ENCODE measurements at regions not wholly inside any gene's neighbourhood (a gene's known extent, or its start where the extent isn't known, plus 50 kb on each side); places are given as distances from the start of the nearest gene placed in this dataset.

DNA sequence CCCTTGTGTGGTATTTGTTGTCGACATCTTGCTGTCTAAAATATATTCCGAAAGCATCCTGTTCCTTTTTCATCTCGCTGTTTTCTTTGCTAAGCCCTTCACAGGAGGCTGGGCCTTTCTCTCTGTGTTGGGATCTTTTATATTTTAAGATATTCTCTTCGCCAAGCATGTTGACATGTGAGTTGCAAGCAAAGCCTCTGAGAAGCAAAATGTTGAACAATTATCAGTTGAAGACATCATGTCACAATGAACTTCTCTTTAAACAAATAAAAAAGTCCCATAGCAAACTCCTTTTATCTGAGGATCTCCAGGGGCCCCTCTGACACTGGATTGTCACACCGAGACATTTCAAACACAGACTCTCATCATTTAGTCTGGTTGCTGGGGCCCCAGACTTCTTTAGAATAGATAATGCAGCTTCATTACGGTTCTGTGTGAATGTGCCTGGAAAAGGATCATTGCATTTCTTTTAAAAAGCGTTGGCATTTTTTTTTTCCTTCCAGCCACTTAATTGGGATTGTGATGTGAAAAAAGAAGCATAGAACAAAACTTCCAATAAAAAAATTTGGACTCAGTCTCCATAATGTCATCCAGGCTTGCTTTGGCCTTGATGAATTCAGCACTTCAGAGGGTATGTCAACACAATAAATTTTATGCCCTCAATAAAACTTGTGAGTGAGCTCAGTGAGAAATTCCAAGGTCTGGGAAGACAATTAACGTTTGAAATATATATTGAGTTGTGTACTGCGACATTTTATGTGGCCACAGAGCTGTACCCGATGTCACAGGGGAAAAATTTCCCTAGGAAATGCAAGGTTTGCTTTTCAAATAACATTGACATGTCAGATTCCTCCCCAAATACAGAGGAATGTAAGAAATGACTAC lies 496.8 kb downstream of the XYLT1 start (continued):
- TF ChIP-seq, protein P1, sequence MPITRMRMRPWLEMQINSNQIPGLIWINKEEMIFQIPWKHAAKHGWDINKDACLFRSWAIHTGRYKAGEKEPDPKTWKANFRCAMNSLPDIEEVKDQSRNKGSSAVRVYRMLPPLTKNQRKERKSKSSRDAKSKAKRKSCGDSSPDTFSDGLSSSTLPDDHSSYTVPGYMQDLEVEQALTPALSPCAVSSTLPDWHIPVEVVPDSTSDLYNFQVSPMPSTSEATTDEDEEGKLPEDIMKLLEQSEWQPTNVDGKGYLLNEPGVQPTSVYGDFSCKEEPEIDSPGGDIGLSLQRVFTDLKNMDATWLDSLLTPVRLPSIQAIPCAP (CRISPR knock-in tag; IDR thresholded peaks at IDR 0.05): no peak
- TF ChIP-seq NR1H2 (CRISPR knock-in tag; IDR thresholded peaks at IDR 0.05): no peak
- TF ChIP-seq, protein P2, sequence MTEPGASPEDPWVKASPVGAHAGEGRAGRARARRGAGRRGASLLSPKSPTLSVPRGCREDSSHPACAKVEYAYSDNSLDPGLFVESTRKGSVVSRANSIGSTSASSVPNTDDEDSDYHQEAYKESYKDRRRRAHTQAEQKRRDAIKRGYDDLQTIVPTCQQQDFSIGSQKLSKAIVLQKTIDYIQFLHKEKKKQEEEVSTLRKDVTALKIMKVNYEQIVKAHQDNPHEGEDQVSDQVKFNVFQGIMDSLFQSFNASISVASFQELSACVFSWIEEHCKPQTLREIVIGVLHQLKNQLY (CRISPR knock-in tag; IDR thresholded peaks at IDR 0.05): no peak

DNA sequence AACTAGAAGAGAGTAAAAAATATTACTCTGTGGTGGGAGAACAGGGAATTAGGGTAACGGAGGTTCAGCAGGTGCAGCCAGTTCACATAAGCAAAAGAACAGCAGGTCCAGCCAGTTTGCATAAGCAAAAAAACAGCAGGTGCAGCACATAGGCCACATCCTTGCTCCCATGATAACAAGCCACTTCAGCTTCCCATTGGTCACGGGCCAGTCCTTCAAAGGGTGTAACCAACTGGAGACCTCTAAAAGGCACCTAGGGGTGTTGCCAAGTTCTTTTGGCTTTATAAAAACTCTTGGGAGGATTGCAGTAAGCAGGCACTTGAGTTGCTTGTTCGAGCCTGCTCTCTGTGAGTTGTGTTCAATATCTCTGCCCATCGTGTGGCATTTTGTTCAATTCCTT lies 488.1 kb downstream of the XYLT1 start:
- no peak for DNase-seq (ENCODE audit: low spot score)
- ATAC-seq: no peak
- POLR2A ChIA-PET: no interaction called here
- no peaks in the 10 kb centered on the region for H3K27me3 Mint-ChIP-seq (ENCODE audit: low read depth)
- H3K4me3 Mint-ChIP-seq: no peak overlapping the region
- no peak overlapping the region for H3K27ac Mint-ChIP-seq
- TF ChIP-seq, protein P3, sequence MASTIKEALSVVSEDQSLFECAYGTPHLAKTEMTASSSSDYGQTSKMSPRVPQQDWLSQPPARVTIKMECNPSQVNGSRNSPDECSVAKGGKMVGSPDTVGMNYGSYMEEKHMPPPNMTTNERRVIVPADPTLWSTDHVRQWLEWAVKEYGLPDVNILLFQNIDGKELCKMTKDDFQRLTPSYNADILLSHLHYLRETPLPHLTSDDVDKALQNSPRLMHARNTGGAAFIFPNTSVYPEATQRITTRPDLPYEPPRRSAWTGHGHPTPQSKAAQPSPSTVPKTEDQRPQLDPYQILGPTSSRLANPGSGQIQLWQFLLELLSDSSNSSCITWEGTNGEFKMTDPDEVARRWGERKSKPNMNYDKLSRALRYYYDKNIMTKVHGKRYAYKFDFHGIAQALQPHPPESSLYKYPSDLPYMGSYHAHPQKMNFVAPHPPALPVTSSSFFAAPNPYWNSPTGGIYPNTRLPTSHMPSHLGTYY (CRISPR knock-in tag; IDR thresholded peaks at IDR 0.05): no peak
- TF ChIP-seq, protein P4, sequence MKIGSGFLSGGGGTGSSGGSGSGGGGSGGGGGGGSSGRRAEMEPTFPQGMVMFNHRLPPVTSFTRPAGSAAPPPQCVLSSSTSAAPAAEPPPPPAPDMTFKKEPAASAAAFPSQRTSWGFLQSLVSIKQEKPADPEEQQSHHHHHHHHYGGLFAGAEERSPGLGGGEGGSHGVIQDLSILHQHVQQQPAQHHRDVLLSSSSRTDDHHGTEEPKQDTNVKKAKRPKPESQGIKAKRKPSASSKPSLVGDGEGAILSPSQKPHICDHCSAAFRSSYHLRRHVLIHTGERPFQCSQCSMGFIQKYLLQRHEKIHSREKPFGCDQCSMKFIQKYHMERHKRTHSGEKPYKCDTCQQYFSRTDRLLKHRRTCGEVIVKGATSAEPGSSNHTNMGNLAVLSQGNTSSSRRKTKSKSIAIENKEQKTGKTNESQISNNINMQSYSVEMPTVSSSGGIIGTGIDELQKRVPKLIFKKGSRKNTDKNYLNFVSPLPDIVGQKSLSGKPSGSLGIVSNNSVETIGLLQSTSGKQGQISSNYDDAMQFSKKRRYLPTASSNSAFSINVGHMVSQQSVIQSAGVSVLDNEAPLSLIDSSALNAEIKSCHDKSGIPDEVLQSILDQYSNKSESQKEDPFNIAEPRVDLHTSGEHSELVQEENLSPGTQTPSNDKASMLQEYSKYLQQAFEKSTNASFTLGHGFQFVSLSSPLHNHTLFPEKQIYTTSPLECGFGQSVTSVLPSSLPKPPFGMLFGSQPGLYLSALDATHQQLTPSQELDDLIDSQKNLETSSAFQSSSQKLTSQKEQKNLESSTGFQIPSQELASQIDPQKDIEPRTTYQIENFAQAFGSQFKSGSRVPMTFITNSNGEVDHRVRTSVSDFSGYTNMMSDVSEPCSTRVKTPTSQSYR (CRISPR knock-in tag; IDR thresholded peaks at IDR 0.05): no peak
- TF ChIP-seq JAZF1 (CRISPR knock-in tag; IDR thresholded peaks at IDR 0.05) (no peak), ZNF671 (CRISPR knock-in tag; IDR thresholded peaks at IDR 0.05) (no peak), CREB1 (CRISPR knock-in tag; IDR thresholded peaks at IDR 0.05) (no peak), MXD4 (CRISPR knock-in tag; IDR thresholded peaks at IDR 0.05; ENCODE audit: borderline replicate concordance) (no peak), NR2C2 (CRISPR knock-in tag; IDR thresholded peaks at IDR 0.05) (no peak), ZNF121 (CRISPR knock-in tag; IDR thresholded peaks at IDR 0.05) (no peak), KAT7 (CRISPR knock-in tag; IDR thresholded peaks at IDR 0.05; ENCODE audit: borderline replicate concordance) (no peak), JUN (CRISPR knock-in tag; IDR thresholded peaks at IDR 0.05) (no peak), SP1 (CRISPR knock-in tag; conservative IDR thresholded peaks at IDR 0.05) (no peak), SMAD3 (CRISPR knock-in tag; IDR thresholded peaks at IDR 0.05; ENCODE audit: borderline replicate concordance) (no peak), NFE2L1 (CRISPR knock-in tag; IDR thresholded peaks at IDR 0.05) (no peak), ATF1 (CRISPR knock-in tag; IDR thresholded peaks at IDR 0.05) (no peak), ZNF416 (CRISPR knock-in tag; IDR thresholded peaks at IDR 0.05) (no peak)
- TF ChIP-seq, protein P5, sequence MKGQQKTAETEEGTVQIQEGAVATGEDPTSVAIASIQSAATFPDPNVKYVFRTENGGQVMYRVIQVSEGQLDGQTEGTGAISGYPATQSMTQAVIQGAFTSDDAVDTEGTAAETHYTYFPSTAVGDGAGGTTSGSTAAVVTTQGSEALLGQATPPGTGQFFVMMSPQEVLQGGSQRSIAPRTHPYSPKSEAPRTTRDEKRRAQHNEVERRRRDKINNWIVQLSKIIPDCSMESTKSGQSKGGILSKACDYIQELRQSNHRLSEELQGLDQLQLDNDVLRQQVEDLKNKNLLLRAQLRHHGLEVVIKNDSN (CRISPR knock-in tag; IDR thresholded peaks at IDR 0.05): no peak
- TF ChIP-seq, protein P6, sequence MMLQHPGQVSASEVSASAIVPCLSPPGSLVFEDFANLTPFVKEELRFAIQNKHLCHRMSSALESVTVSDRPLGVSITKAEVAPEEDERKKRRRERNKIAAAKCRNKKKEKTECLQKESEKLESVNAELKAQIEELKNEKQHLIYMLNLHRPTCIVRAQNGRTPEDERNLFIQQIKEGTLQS (CRISPR knock-in tag; conservative IDR thresholded peaks at IDR 0.05): no peak
- TF ChIP-seq, protein P7, sequence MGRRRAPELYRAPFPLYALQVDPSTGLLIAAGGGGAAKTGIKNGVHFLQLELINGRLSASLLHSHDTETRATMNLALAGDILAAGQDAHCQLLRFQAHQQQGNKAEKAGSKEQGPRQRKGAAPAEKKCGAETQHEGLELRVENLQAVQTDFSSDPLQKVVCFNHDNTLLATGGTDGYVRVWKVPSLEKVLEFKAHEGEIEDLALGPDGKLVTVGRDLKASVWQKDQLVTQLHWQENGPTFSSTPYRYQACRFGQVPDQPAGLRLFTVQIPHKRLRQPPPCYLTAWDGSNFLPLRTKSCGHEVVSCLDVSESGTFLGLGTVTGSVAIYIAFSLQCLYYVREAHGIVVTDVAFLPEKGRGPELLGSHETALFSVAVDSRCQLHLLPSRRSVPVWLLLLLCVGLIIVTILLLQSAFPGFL (CRISPR knock-in tag; IDR thresholded peaks at IDR 0.05; ENCODE audit: borderline replicate concordance): no peak
- TF ChIP-seq, protein P8, sequence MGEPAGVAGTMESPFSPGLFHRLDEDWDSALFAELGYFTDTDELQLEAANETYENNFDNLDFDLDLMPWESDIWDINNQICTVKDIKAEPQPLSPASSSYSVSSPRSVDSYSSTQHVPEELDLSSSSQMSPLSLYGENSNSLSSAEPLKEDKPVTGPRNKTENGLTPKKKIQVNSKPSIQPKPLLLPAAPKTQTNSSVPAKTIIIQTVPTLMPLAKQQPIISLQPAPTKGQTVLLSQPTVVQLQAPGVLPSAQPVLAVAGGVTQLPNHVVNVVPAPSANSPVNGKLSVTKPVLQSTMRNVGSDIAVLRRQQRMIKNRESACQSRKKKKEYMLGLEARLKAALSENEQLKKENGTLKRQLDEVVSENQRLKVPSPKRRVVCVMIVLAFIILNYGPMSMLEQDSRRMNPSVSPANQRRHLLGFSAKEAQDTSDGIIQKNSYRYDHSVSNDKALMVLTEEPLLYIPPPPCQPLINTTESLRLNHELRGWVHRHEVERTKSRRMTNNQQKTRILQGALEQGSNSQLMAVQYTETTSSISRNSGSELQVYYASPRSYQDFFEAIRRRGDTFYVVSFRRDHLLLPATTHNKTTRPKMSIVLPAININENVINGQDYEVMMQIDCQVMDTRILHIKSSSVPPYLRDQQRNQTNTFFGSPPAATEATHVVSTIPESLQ (CRISPR knock-in tag; IDR thresholded peaks at IDR 0.05): no peak
- TF ChIP-seq, protein P2 (CRISPR knock-in tag; IDR thresholded peaks at IDR 0.05): no peak
- no peaks in the 10 kb centered on the region for H3K36me3 Mint-ChIP-seq
- no peaks in the 10 kb centered on the region for H3K4me1 Mint-ChIP-seq
- peaks cover 11% of the 10 kb centered on the region for H3K9me3 Mint-ChIP-seq
- CTCF ChIA-PET: no interaction called here

Measured in WTC11 (cell line).